Neuronal stem cell (in vitro differentiated cells): ENCODE measurements at regions not wholly inside any gene's neighbourhood (a gene's known extent, or its start where the extent isn't known, plus 50 kb on each side); places are given as distances from the start of the nearest gene placed in this dataset.
"Not testable (repeated sequence)": the region's sequence is repeated elsewhere in the genome, so short reads cannot be mapped to it uniquely, and the experiment has no call there.

Experiments
- DNase-seq: peaks from one replicate; pipeline ENCODE4 v3.0.0-alpha.2; 2013; ENCODE audit warnings: low spot score
- H2AFZ ChIP-seq: one replicate; pipeline ENCODE4 v1.6.1; 2013; ENCODE audit warnings: mild to moderate bottlenecking, low read length, inconsistent platforms
- H2AK5ac ChIP-seq: 2 replicates; pipeline ENCODE4 v1.6.1; 2013; ENCODE audit warnings: low read depth, mild to moderate bottlenecking, inconsistent platforms, low read length, moderate library complexity, mixed read lengths
- H2BK120ac ChIP-seq: 2 replicates; pipeline ENCODE4 v1.6.1; 2013; ENCODE audit warnings: low read depth, mild to moderate bottlenecking, inconsistent platforms, low read length, moderate library complexity, mixed read lengths
- H2BK12ac ChIP-seq: one replicate; pipeline ENCODE4 v1.6.1; 2013; ENCODE audit warnings: low read length, inconsistent platforms
- H2BK15ac ChIP-seq: 2 replicates; pipeline ENCODE4 v1.6.1; 2013; ENCODE audit warnings: mild to moderate bottlenecking, low read length, inconsistent platforms, mixed read lengths
- H2BK5ac ChIP-seq: one replicate; pipeline ENCODE4 v1.6.1; 2013; ENCODE audit warnings: inconsistent platforms, mild to moderate bottlenecking, low read length, moderate library complexity
- H3K14ac ChIP-seq: one replicate; pipeline ENCODE4 v1.6.1; 2013; ENCODE audit warnings: low read length, inconsistent platforms
- H3K18ac ChIP-seq: 2 replicates; pipeline ENCODE4 v1.6.1; 2013; ENCODE audit warnings: low read length, inconsistent platforms
- H3K23ac ChIP-seq: 2 replicates; pipeline ENCODE4 v1.6.1; 2013; ENCODE audit warnings: low read depth, mild to moderate bottlenecking, mixed read lengths, low read length, inconsistent platforms; ENCODE audit not compliant: poor library complexity
- H3K27ac ChIP-seq: replicated peaks from 3 replicates; pipeline ENCODE4 v1.5.1; 2013; ENCODE audit warnings: low read length, inconsistent platforms
- H3K27me3 ChIP-seq, 3 experiments: 2 replicates each; pipeline ENCODE4 v1.6.1; 2013; ENCODE audit warnings: low read length in 3 of 3, mild to moderate bottlenecking in 2 of 3, inconsistent platforms in 1 of 3, low read depth in 1 of 3, mixed read lengths in 1 of 3, moderate library complexity in 1 of 3; ENCODE audit not compliant: control insufficient read depth in 3 of 3, insufficient read depth in 3 of 3
- H3K36me3 ChIP-seq, 2 donors: replicated peaks in 1 of 2; 2 replicates each; pipeline ENCODE4 v1.6.1; 2013; ENCODE audit warnings: low read length in 2 of 2; ENCODE audit not compliant: control insufficient read depth in 2 of 2, insufficient read depth in 2 of 2
- H3K4ac ChIP-seq: 2 replicates; pipeline ENCODE4 v1.6.1; 2013; ENCODE audit warnings: inconsistent platforms, mild to moderate bottlenecking, low read length, moderate library complexity
- H3K4me1 ChIP-seq, 2 donors: 1 replicate in 1 of 2; 2 replicates in 1 of 2; pipeline ENCODE4 v1.6.1; 2013; ENCODE audit warnings: low read length in 2 of 2, low read depth in 1 of 2; ENCODE audit not compliant: control insufficient read depth in 2 of 2, insufficient read depth in 1 of 2
- H3K4me2 ChIP-seq: one replicate; pipeline ENCODE4 v1.6.1; 2013; ENCODE audit warnings: mild to moderate bottlenecking, low read length, inconsistent platforms; ENCODE audit not compliant: insufficient read depth, poor library complexity, severe bottlenecking
- H3K4me3 ChIP-seq, 2 donors: 2 replicates each; pipeline ENCODE4 v1.5.1; 2013; ENCODE audit warnings: low read length in 2 of 2, mild to moderate bottlenecking in 2 of 2, inconsistent platforms in 1 of 2, moderate library complexity in 1 of 2
- H3K79me1 ChIP-seq: one replicate; pipeline ENCODE4 v1.6.1; 2013; ENCODE audit warnings: low read depth, mild to moderate bottlenecking, inconsistent platforms, low read length, moderate library complexity
- H3K9ac ChIP-seq: one replicate; pipeline ENCODE4 v1.6.1; 2013; ENCODE audit warnings: mild to moderate bottlenecking, low read depth, low read length, inconsistent platforms; ENCODE audit not compliant: poor library complexity
- H3K9me3 ChIP-seq, 2 donors: replicated peaks in 1 of 2; 2 replicates each; pipeline versions ENCODE3 to v1.6.1; 2013; ENCODE audit warnings: low read length in 2 of 2, mild to moderate bottlenecking in 2 of 2, inconsistent platforms in 1 of 2, low read depth in 1 of 2, mixed read lengths in 1 of 2, moderate library complexity in 1 of 2; ENCODE audit not compliant: control insufficient read depth in 2 of 2, insufficient read depth in 1 of 2
- H4K8ac ChIP-seq: one replicate; pipeline ENCODE4 v1.6.1; 2013; ENCODE audit warnings: low read depth, mild to moderate bottlenecking, inconsistent platforms, low read length, moderate library complexity
- H4K91ac ChIP-seq: one replicate; pipeline ENCODE4 v1.6.1; 2013; ENCODE audit warnings: low read length, low read depth, mild to moderate bottlenecking, inconsistent platforms; ENCODE audit not compliant: poor library complexity
- WGBS, 2 donors: extraction: QIAGEN DNeasy Blood & Tissue Kit; methylation state at CpG; one replicate each; pipeline ENCODE4 v1.1.7; 2013; ENCODE audit warnings: missing lambda C conversion rate in 2 of 2, mixed read lengths in 1 of 2; ENCODE audit not compliant: insufficient read length in 2 of 2, insufficient replicate concordance in 1 of 2; ENCODE audit errors: extremely low coverage in 2 of 2; 5-methylcytosine and 5-hydroxymethylcytosine counted together

- not testable (repeated sequence) for H3K18ac ChIP-seq, DNase-seq, H2BK120ac ChIP-seq, H2BK15ac ChIP-seq, H2AK5ac ChIP-seq, H3K9me3 ChIP-seq, H2BK5ac ChIP-seq, H3K4me1 ChIP-seq, H3K23ac ChIP-seq, H4K91ac ChIP-seq, H3K4ac ChIP-seq, H3K36me3 ChIP-seq, H3K4me3 ChIP-seq, H3K79me1 ChIP-seq, H3K27me3 ChIP-seq, H2AFZ ChIP-seq, H3K4me2 ChIP-seq, H2BK12ac ChIP-seq, H4K8ac ChIP-seq, H3K9ac ChIP-seq, H3K14ac ChIP-seq, H3K27ac ChIP-seq
- WGBS, 2 donors = no CpG with 5 or more reads among the region's 2 CpGs
Measured at GRCh38 chr10:38330306-38330705, 236.2 kb downstream of the ZNF37A start.

GRCh38 chr10:38331106-38331505 is 237.0 kb downstream of the ZNF37A start:
- H3K27ac ChIP-seq, H2BK5ac ChIP-seq, H2AFZ ChIP-seq, H4K8ac ChIP-seq, H3K27me3 ChIP-seq, DNase-seq, H2BK12ac ChIP-seq, H2BK15ac ChIP-seq, H3K4me3 ChIP-seq, H3K23ac ChIP-seq, H3K4me2 ChIP-seq, H4K91ac ChIP-seq, H3K79me1 ChIP-seq, H3K36me3 ChIP-seq, H2BK120ac ChIP-seq, H2AK5ac ChIP-seq, H3K14ac ChIP-seq, H3K4ac ChIP-seq, H3K4me1 ChIP-seq, H3K9me3 ChIP-seq, H3K18ac ChIP-seq, H3K9ac ChIP-seq: not testable (repeated sequence)
- WGBS, 2 donors = no CpG with 5 or more reads among the region's 2 CpGs

GRCh38 chr10:38333699-38334098 is 239.6 kb downstream of the ZNF37A start:
- H3K27me3 ChIP-seq, H3K36me3 ChIP-seq, H3K9me3 ChIP-seq, H3K18ac ChIP-seq, H2BK15ac ChIP-seq, H2AFZ ChIP-seq, H3K4me2 ChIP-seq, H3K79me1 ChIP-seq, H3K27ac ChIP-seq, H3K14ac ChIP-seq, H2BK5ac ChIP-seq, H2BK120ac ChIP-seq, H3K4ac ChIP-seq, H2BK12ac ChIP-seq, DNase-seq, H2AK5ac ChIP-seq, H4K91ac ChIP-seq, H3K9ac ChIP-seq, H4K8ac ChIP-seq, H3K4me3 ChIP-seq, H3K23ac ChIP-seq, H3K4me1 ChIP-seq: not testable (repeated sequence)
- WGBS, 2 donors = no CpG with 5 or more reads among the region's 4 CpGs

- not testable (repeated sequence) for H2BK15ac ChIP-seq, H4K91ac ChIP-seq, H3K4ac ChIP-seq, H3K4me3 ChIP-seq, H2BK12ac ChIP-seq, H3K4me2 ChIP-seq, H2BK5ac ChIP-seq, H3K27me3 ChIP-seq, H3K4me1 ChIP-seq, H3K36me3 ChIP-seq, H3K27ac ChIP-seq, H3K9ac ChIP-seq, H2AK5ac ChIP-seq, H3K18ac ChIP-seq, H3K23ac ChIP-seq, H3K14ac ChIP-seq, H4K8ac ChIP-seq, H2AFZ ChIP-seq, H3K79me1 ChIP-seq, DNase-seq, H3K9me3 ChIP-seq, H2BK120ac ChIP-seq
- no CpG with 5 or more reads among the region's 1 CpG for WGBS, 2 donors
Measured at GRCh38 chr10:38350645-38351044, 256.5 kb downstream of the ZNF37A start.
